ENCODE measurements at regions not wholly inside any gene's neighbourhood (a gene's known extent, or its start where the extent isn't known, plus 50 kb on each side); places are given as distances from the start of the nearest gene placed in this dataset.

DNA sequence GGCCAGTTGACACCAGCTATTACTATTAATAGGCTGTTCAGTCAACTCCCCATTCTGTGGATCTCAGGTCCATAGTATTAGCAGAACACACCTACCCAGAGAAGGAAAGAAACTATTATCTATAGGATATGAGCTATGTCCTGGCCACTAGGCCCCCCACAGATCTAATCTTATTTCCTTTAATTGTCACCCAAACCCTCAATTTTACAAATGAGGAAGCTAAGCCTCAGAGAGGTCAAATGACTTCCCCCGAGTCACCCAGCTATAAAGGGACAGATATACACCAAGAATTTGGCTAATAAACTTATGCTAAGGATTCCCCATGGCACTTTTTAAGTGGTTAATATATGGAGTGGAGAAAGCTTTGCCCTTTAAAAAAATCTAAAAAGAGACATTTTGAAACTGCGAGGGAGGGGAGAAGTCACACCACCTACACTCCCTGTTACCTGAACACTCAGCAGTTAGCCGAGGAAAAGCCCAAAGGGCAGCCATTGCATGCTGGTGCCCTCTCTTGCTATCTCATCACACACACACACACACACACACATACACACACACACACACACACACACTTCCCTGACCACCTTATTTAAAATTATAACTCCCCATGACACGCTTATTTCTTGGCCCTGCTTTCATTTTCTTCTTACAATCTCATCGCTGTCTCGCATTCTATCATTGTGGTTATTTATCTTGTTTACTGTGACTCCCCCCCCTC, 157.0 kb upstream of the ADO start:
- Histone ChIP-seq H3K4me1 (ENCODE audit: control insufficient read depth, insufficient read depth, low read length, poor library complexity, severe bottlenecking) (no peaks in the 10 kb centered on the region), H3K27me3 (replicated peaks; ENCODE audit: control insufficient read depth, insufficient read depth, low read length, poor library complexity, severe bottlenecking) (no peaks in the 10 kb centered on the region), H3K4me3 (ENCODE audit: insufficient read depth, low read depth, low read length, poor library complexity, severe bottlenecking) (no peak overlapping the region), H3K36me3 (ENCODE audit: control insufficient read depth, insufficient read depth, low read length) (no peaks in the 10 kb centered on the region), H3K27ac (ENCODE audit: insufficient read depth, low read length, poor library complexity, severe bottlenecking) (no peak overlapping the region), H3K9me3 (ENCODE audit: control insufficient read depth, low read length) (no peaks in the 10 kb centered on the region)
- no peak for DNase-seq

DNA sequence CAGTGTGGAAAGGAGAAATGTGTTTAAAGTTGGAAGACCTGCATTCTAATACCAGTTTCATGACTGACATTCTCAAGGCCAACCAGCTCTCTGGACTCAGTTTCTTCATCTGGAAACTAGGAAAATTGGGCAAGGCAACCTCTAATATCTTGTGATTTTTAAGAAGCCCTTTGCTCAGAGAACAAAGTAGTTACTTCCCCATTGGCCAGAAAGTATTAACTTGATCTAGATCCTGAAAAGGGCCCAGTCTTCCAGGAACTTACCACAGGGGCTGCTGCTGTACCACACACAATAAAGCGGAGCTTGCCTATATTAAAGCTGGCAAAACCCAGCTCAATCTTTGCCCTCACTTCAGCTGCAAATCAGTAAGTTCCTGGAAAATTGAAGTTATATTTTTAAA, 155.6 kb upstream of the ADO start:
- DNase-seq = no peak
- Histone ChIP-seq H3K27ac (ENCODE audit: insufficient read depth, low read length, poor library complexity, severe bottlenecking) (no peak overlapping the region), H3K36me3 (ENCODE audit: control insufficient read depth, insufficient read depth, low read length) (no peaks in the 10 kb centered on the region)

DNA sequence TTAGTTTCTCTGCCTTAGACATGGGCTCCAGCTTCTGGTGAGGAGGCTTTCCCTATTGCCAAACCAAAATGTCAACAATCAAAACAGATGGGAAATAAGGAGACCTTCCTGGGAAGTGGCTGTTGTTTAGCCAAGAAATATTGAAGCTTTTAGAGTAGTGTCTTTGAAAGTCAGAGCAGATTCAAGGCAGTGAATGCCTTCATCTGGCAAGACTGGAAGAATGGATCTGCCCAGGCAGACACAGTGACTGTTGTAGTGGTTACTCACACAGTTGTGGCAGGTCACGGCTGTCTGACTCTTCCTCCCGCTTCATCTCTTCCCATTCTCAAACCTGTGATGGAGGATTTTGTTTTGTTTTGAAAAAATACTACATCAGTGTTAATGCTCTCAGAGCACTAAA, 154.1 kb upstream of the ADO start:
- no peaks in the 10 kb centered on the region for H3K4me1 ChIP-seq (ENCODE audit: control insufficient read depth, insufficient read depth, low read length, poor library complexity, severe bottlenecking)
- H3K27me3 ChIP-seq (replicated peaks; ENCODE audit: control insufficient read depth, insufficient read depth, low read length, poor library complexity, severe bottlenecking) = no peaks in the 10 kb centered on the region
- no peak for DNase-seq
- no peak overlapping the region for H3K27ac ChIP-seq (ENCODE audit: insufficient read depth, low read length, poor library complexity, severe bottlenecking)
- H3K4me3 ChIP-seq (ENCODE audit: insufficient read depth, low read depth, low read length, poor library complexity, severe bottlenecking) = no peak overlapping the region
- H3K36me3 ChIP-seq (ENCODE audit: control insufficient read depth, insufficient read depth, low read length) = no peaks in the 10 kb centered on the region
- no peaks in the 10 kb centered on the region for H3K9me3 ChIP-seq (ENCODE audit: control insufficient read depth, low read length)

More for the DNA sequence above, 155.6 kb upstream of the ADO start:
- Histone ChIP-seq H3K27me3 (replicated peaks; ENCODE audit: control insufficient read depth, insufficient read depth, low read length, poor library complexity, severe bottlenecking) (no peaks in the 10 kb centered on the region), H3K4me1 (ENCODE audit: control insufficient read depth, insufficient read depth, low read length, poor library complexity, severe bottlenecking) (no peaks in the 10 kb centered on the region), H3K9me3 (ENCODE audit: control insufficient read depth, low read length) (no peaks in the 10 kb centered on the region), H3K4me3 (ENCODE audit: insufficient read depth, low read depth, low read length, poor library complexity, severe bottlenecking) (no peak overlapping the region)

DNA sequence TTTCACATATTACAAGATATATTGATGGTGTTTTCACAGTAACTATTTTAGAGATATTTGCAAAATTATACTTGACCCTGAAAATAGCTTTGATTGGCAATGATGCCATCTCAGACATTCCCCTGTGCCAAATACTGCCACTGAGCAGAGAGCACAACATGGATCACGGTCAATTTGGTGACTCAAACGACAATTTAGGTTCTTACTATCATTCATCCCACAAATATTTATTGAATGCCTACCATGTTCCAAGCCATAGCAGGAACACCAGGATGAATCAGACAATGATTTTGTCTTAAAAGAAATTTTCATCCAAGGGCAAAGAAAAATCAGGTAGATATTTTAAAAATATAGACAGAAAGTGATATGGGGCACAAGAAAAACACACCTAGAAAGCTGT, 153.2 kb upstream of the ADO start:
- no peak overlapping the region for H3K4me3 ChIP-seq (ENCODE audit: insufficient read depth, low read depth, low read length, poor library complexity, severe bottlenecking)
- H3K9me3 ChIP-seq (ENCODE audit: control insufficient read depth, low read length) = no peaks in the 10 kb centered on the region
- DNase-seq = no peak
- H3K4me1 ChIP-seq (ENCODE audit: control insufficient read depth, insufficient read depth, low read length, poor library complexity, severe bottlenecking) = no peaks in the 10 kb centered on the region
- H3K27ac ChIP-seq (ENCODE audit: insufficient read depth, low read length, poor library complexity, severe bottlenecking) = no peak overlapping the region
- no peaks in the 10 kb centered on the region for H3K27me3 ChIP-seq (replicated peaks; ENCODE audit: control insufficient read depth, insufficient read depth, low read length, poor library complexity, severe bottlenecking)
- H3K36me3 ChIP-seq (ENCODE audit: control insufficient read depth, insufficient read depth, low read length) = no peaks in the 10 kb centered on the region

DNA sequence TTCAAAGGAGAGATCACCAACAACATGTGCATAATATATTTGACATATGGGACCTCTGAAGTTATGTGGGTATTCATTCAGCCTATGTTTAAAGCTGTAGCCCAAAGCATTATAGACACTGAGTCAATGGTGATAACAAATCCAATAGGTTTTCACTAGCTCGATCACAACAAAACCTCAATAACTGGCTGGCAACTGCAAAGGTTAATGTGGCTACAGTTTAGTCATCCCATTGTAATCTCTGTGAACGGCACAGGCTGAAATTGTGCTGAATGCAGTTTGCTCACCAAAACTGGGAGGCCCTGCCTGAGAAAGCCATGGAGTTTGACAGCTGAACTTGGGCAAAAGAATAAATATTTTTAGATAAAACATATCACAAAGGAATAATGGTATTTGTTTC, 152.4 kb upstream of the ADO start:
- Histone ChIP-seq H3K27ac (ENCODE audit: insufficient read depth, low read length, poor library complexity, severe bottlenecking) (no peak overlapping the region), H3K4me1 (ENCODE audit: control insufficient read depth, insufficient read depth, low read length, poor library complexity, severe bottlenecking) (no peaks in the 10 kb centered on the region), H3K36me3 (ENCODE audit: control insufficient read depth, insufficient read depth, low read length) (no peaks in the 10 kb centered on the region), H3K4me3 (ENCODE audit: insufficient read depth, low read depth, low read length, poor library complexity, severe bottlenecking) (no peak overlapping the region), H3K9me3 (ENCODE audit: control insufficient read depth, low read length) (no peaks in the 10 kb centered on the region), H3K27me3 (replicated peaks; ENCODE audit: control insufficient read depth, insufficient read depth, low read length, poor library complexity, severe bottlenecking) (no peaks in the 10 kb centered on the region)
- no peak for DNase-seq

DNA sequence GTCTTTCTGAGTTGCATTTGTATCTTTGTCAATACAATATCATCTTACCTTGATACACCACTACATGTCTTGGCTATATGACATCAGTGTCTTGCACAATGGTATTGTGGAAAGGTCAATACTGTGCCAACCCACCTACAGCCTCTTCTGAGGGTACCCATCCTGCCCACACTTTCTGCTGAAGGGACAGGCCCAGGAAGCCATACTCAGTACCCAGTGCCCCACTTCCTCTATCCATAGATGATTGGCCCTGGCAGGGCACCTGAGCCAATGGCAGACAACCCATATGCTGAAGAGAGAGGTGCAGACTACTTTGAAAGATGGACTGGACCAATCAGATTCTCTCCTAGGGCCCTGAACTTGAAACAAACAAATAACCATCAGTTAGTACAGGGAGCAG, 152.0 kb upstream of the ADO start:
- Histone ChIP-seq H3K27me3 (replicated peaks; ENCODE audit: control insufficient read depth, insufficient read depth, low read length, poor library complexity, severe bottlenecking) (no peaks in the 10 kb centered on the region), H3K4me3 (ENCODE audit: insufficient read depth, low read depth, low read length, poor library complexity, severe bottlenecking) (no peak overlapping the region), H3K9me3 (ENCODE audit: control insufficient read depth, low read length) (no peaks in the 10 kb centered on the region), H3K27ac (ENCODE audit: insufficient read depth, low read length, poor library complexity, severe bottlenecking) (no peak overlapping the region), H3K4me1 (ENCODE audit: control insufficient read depth, insufficient read depth, low read length, poor library complexity, severe bottlenecking) (no peaks in the 10 kb centered on the region), H3K36me3 (ENCODE audit: control insufficient read depth, insufficient read depth, low read length) (no peaks in the 10 kb centered on the region)
- no peak for DNase-seq

DNA sequence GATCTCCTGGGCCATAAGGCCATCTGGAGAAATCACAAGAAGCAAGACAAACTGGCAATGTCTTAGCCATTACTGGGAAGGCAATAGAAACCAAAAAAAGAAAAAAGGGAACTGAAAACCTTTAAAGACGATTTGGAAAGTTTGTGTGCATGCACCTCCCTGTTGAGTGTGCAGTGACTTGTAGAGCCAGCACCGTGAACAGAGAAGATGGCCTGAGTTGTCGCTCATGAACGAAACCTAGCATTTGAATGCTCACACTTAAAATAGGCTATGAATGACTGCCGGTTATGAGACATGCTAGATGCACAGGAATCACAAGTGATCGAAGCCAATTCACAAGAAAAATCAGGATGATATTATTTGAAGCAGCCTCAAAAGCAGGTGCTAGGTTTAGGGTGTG, 151.3 kb upstream of the ADO start:
- Histone ChIP-seq H3K27ac (ENCODE audit: insufficient read depth, low read length, poor library complexity, severe bottlenecking) (no peak overlapping the region), H3K9me3 (ENCODE audit: control insufficient read depth, low read length) (no peaks in the 10 kb centered on the region), H3K36me3 (ENCODE audit: control insufficient read depth, insufficient read depth, low read length) (no peaks in the 10 kb centered on the region), H3K4me3 (ENCODE audit: insufficient read depth, low read depth, low read length, poor library complexity, severe bottlenecking) (no peak overlapping the region), H3K4me1 (ENCODE audit: control insufficient read depth, insufficient read depth, low read length, poor library complexity, severe bottlenecking) (no peaks in the 10 kb centered on the region), H3K27me3 (replicated peaks; ENCODE audit: control insufficient read depth, insufficient read depth, low read length, poor library complexity, severe bottlenecking) (no peaks in the 10 kb centered on the region)
- DNase-seq = no peak

DNA sequence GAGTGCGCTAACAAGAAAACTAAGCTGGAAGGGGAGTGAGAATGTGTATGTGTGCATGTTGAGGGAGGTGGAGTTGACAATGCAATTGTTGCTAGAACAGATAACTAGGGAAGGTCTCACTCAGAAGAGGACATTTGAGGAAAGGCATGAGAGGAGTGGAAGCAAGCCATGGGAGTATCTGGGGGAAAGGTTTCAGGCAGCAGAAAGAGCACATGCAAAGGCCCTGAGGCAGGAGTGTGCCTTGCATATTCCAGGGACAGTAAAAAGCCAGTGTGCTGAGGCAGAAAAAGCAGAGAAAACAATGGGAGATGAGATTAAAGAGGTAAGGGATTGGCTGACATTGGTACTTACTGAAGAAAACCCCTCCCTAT, 149.6 kb upstream of the ADO start:
- no peak overlapping the region for H3K4me3 ChIP-seq (ENCODE audit: insufficient read depth, low read depth, low read length, poor library complexity, severe bottlenecking)
- DNase-seq = no peak
- no peaks in the 10 kb centered on the region for H3K9me3 ChIP-seq (ENCODE audit: control insufficient read depth, low read length)
- no peaks in the 10 kb centered on the region for H3K4me1 ChIP-seq (ENCODE audit: control insufficient read depth, insufficient read depth, low read length, poor library complexity, severe bottlenecking)
- no peak overlapping the region for H3K27ac ChIP-seq (ENCODE audit: insufficient read depth, low read length, poor library complexity, severe bottlenecking)
- no peaks in the 10 kb centered on the region for H3K36me3 ChIP-seq (ENCODE audit: control insufficient read depth, insufficient read depth, low read length)
- no peaks in the 10 kb centered on the region for H3K27me3 ChIP-seq (replicated peaks; ENCODE audit: control insufficient read depth, insufficient read depth, low read length, poor library complexity, severe bottlenecking)

DNA sequence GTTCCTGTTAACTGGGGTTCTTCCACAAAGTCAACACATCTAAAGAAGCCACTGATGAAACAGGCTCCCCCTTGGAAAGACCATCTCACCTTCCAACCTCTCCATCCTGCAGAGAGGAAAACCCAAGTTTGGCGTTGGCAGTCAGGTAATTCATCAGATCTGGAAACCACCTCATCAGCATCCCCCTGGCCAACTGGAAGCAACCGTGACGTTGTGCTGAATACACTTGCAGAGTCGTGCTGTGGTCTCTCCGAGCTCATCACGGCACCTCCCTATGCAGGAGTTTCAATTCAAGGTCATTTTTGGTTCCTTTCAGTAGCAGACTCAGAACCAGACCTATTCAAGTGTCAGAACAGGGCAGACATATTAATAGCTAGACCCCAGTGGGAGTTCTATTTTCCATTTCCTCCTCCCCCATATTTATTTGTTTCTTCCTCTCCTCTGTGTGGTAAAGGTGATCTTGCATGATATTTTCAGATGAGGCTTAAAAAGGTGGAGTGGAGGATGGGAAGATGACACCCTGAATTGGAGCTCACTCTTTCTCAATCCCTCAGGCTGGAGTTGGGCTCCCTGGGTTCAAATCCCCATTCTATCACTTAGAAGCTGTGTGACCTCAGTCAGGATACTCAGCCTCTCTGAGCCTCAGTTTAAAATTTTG, 149.1 kb upstream of the ADO start:
- Histone ChIP-seq H3K9me3 (ENCODE audit: control insufficient read depth, low read length) (no peaks in the 10 kb centered on the region), H3K36me3 (ENCODE audit: control insufficient read depth, insufficient read depth, low read length) (no peaks in the 10 kb centered on the region), H3K4me1 (ENCODE audit: control insufficient read depth, insufficient read depth, low read length, poor library complexity, severe bottlenecking) (no peaks in the 10 kb centered on the region), H3K27me3 (replicated peaks; ENCODE audit: control insufficient read depth, insufficient read depth, low read length, poor library complexity, severe bottlenecking) (no peaks in the 10 kb centered on the region), H3K4me3 (ENCODE audit: insufficient read depth, low read depth, low read length, poor library complexity, severe bottlenecking) (no peak overlapping the region), H3K27ac (ENCODE audit: insufficient read depth, low read length, poor library complexity, severe bottlenecking) (no peak overlapping the region)
- DNase-seq = no peak

DNA sequence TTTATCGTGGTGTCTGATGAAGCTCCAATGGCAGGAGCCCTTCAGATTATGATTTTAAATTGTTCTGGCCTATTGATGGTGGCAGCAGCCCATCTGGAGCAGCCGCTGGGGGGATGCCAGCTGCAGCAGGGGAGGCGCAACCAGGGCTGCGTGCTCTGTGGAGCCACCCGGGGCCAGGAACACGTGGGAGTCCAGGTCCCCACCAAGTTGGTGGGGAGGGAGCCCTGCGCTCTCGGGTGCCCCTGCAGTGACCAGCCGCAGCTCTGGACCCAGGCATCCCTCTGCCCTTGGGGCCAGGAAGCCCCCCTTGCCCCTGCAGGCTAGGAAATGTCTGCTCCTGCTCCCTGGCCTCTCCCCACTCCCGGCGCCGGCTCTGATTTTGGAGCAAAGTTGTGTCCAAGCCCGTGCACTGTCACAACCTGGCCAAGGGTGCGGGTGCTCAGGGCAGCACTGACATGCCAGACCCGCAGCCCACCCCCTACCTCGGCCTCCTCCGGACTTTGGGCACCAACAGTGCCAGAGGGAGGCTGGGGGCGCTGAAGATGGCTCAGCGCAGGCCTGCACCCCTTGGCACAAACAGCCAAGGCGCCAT, 147.2 kb upstream of the ADO start:
- H3K9me3 ChIP-seq (ENCODE audit: control insufficient read depth, low read length) = no peaks in the 10 kb centered on the region
- H3K27me3 ChIP-seq (replicated peaks; ENCODE audit: control insufficient read depth, insufficient read depth, low read length, poor library complexity, severe bottlenecking) = no peaks in the 10 kb centered on the region
- H3K4me1 ChIP-seq (ENCODE audit: control insufficient read depth, insufficient read depth, low read length, poor library complexity, severe bottlenecking) = no peaks in the 10 kb centered on the region
- H3K4me3 ChIP-seq (ENCODE audit: insufficient read depth, low read depth, low read length, poor library complexity, severe bottlenecking) = no peak overlapping the region
- no peak for DNase-seq
- H3K36me3 ChIP-seq (ENCODE audit: control insufficient read depth, insufficient read depth, low read length) = no peaks in the 10 kb centered on the region
- H3K27ac ChIP-seq (ENCODE audit: insufficient read depth, low read length, poor library complexity, severe bottlenecking) = no peak overlapping the region
